Stimulated activated CD4-positive, alpha-beta T cell treated with anti-CD3 and anti-CD28 coated beads, TNF-alpha, amount 100 ng/mL, for 48 hours (primary cell): ENCODE measurements at regions not wholly inside any gene's neighbourhood (a gene's known extent, or its start where the extent isn't known, plus 50 kb on each side); places are given as distances from the start of the nearest gene placed in this dataset.

Experiments
- DNase-seq, 3 donors: peaks; one replicate each; pipeline ENCODE4 v3.0.0-alpha.2; 2020; ENCODE audit warnings: low read depth in 3 of 3

GRCh38 chr5:90193185-90193822, 216.3 kb downstream of the CETN3 start:
- no peak for DNase-seq

- no peak for DNase-seq
Observed at GRCh38 chr5:90191352-90192045, 218.1 kb downstream of the CETN3 start.

GRCh38 chr5:90185897-90186468, 223.6 kb downstream of the CETN3 start:
- no peak for DNase-seq

- DNase-seq = no peak
Observed at GRCh38 chr5:90184764-90185163, 224.8 kb downstream of the CETN3 start.

GRCh38 chr5:90182726-90183125, 226.8 kb downstream of the CETN3 start:
- DNase-seq = no peak

GRCh38 chr5:90174236-90174635, 235.3 kb downstream of the CETN3 start:
- DNase-seq = no peak

GRCh38 chr5:90173299-90174030, 236.1 kb downstream of the CETN3 start:
- DNase-seq = no peak

GRCh38 chr5:90171466-90171865, 238.1 kb downstream of the CETN3 start:
- no peak for DNase-seq

- no peak for DNase-seq
Observed at GRCh38 chr5:90170261-90170660, 239.3 kb downstream of the CETN3 start.

GRCh38 chr5:90169078-90169477, 240.5 kb downstream of the CETN3 start:
- no peak for DNase-seq

GRCh38 chr5:90168399-90168798, 241.2 kb downstream of the CETN3 start:
- DNase-seq = no peak

- no peak for DNase-seq
Observed at GRCh38 chr5:90166816-90167215, 242.7 kb downstream of the CETN3 start.

- no peak for DNase-seq
Observed at GRCh38 chr5:90162324-90162723, 247.2 kb downstream of the CETN3 start.

GRCh38 chr5:90161414-90161813, 248.1 kb downstream of the CETN3 start:
- no peak for DNase-seq

- DNase-seq = no peak
Observed at GRCh38 chr5:90158131-90158530, 251.4 kb downstream of the CETN3 start.

- no peak for DNase-seq
Observed at GRCh38 chr5:90153031-90153430, 256.5 kb downstream of the CETN3 start.

- no peak for DNase-seq
Observed at GRCh38 chr5:90144625-90145327, 264.8 kb downstream of the CETN3 start.

- DNase-seq = no peak
Observed at GRCh38 chr5:90142541-90142940, 267.0 kb downstream of the CETN3 start.

GRCh38 chr5:90141984-90142383, 267.6 kb downstream of the CETN3 start:
- no peak for DNase-seq

GRCh38 chr5:90136952-90137528, 272.5 kb downstream of the CETN3 start:
- no peak for DNase-seq

GRCh38 chr5:90135779-90136378, 273.7 kb downstream of the CETN3 start:
- no peak for DNase-seq
